Loucy (cell line): ENCODE measurements at regions not wholly inside any gene's neighbourhood (a gene's known extent, or its start where the extent isn't known, plus 50 kb on each side); places are given as distances from the start of the nearest gene placed in this dataset.

ENCODE experiments used
- H2AFZ ChIP-seq: fragments of 200-600 bp; sonication (generic); 2 replicates; pipeline ENCODE4 v1.6.0; 2016; ENCODE audit warnings: antibody characterized with exemption, mild to moderate bottlenecking, low read length, moderate library complexity
- H3F3A ChIP-seq: fragments of 200-600 bp; 2 replicates; pipeline ENCODE4 v1.6.0; 2016; ENCODE audit warnings: antibody characterized with exemption, low read depth, mild to moderate bottlenecking
- H3K27me3 ChIP-seq: fragments of 200-600 bp; sonication (generic); 2 replicates; pipeline ENCODE4 v1.6.1; 2014; ENCODE audit warnings: low read length, mild to moderate bottlenecking; ENCODE audit not compliant: insufficient read depth, poor library complexity, severe bottlenecking
- H3K36me3 ChIP-seq: fragments of 200-600 bp; sonication (generic); 2 replicates; pipeline ENCODE4 v1.6.1; 2016; ENCODE audit warnings: low read length; ENCODE audit not compliant: insufficient read depth
- H3K4me1 ChIP-seq: fragments of 200-600 bp; sonication (generic); 2 replicates; pipeline ENCODE4 v1.5.1; 2014; ENCODE audit warnings: low read length, mild to moderate bottlenecking; ENCODE audit not compliant: insufficient read depth, poor library complexity, severe bottlenecking
- H3K4me2 ChIP-seq: fragments of 200-600 bp; sonication (generic); 2 replicates; pipeline ENCODE4 v1.6.0; 2014; ENCODE audit warnings: antibody characterized with exemption, low read length, low read depth, mild to moderate bottlenecking; ENCODE audit not compliant: poor library complexity, severe bottlenecking
- H3K4me3 ChIP-seq: fragments of 200-600 bp; sonication (generic); 2 replicates; pipeline ENCODE4 v1.5.1; 2014; ENCODE audit warnings: low read length, mild to moderate bottlenecking, mixed read lengths; ENCODE audit not compliant: poor library complexity, severe bottlenecking
- H3K79me2 ChIP-seq: fragments of 200-600 bp; sonication (generic); 2 replicates; pipeline ENCODE4 v1.6.1; 2014; ENCODE audit warnings: low read length; ENCODE audit not compliant: insufficient read depth
- H3K9ac ChIP-seq: fragments of 200-600 bp; sonication (generic); 2 replicates; pipeline ENCODE4 v1.6.0; 2014; ENCODE audit warnings: mild to moderate bottlenecking, low read depth, low read length, moderate library complexity; ENCODE audit not compliant: poor library complexity, severe bottlenecking
- H3K9me2 ChIP-seq: fragments of 200-600 bp; sonication (generic); replicated peaks from 2 replicates; pipeline ENCODE4 v1.6.1; 2016; ENCODE audit warnings: low read depth, low read length, mixed read lengths
- H3K9me3 ChIP-seq: fragments of 200-600 bp; sonication (generic); 2 replicates; pipeline ENCODE4 v1.6.1; 2014; ENCODE audit warnings: mild to moderate bottlenecking, antibody characterized with exemption, low read length, low read depth; ENCODE audit not compliant: insufficient read depth
- H4K20me1 ChIP-seq: fragments of 200-600 bp; sonication (generic); 2 replicates; pipeline ENCODE4 v1.6.0; 2014; ENCODE audit warnings: antibody characterized with exemption, low read length, mild to moderate bottlenecking; ENCODE audit not compliant: insufficient read depth, poor library complexity, severe bottlenecking
- CTCF ChIP-seq: fragments of 200-600 bp; sonication (generic); conservative IDR thresholded peaks from 2 replicates; pipeline ENCODE4 v1.5.1; 2014; ENCODE audit warnings: mild to moderate bottlenecking, antibody characterized with exemption, low read length
- EZH2phosphoT487 ChIP-seq: fragments of 200-600 bp; IDR thresholded peaks from 2 replicates; pipeline ENCODE4 v1.6.1; 2018; ENCODE audit warnings: antibody characterized with exemption, mild to moderate bottlenecking, moderate library complexity, borderline replicate concordance

- Histone ChIP-seq H3F3A (no peaks in the 10 kb centered on the region), H3K9me3 (peaks cover 12% of the 10 kb centered on the region; the same call in 1 of the 2 replicates), H3K9me2 (no peaks in the 10 kb centered on the region), H3K79me2 (no peaks in the 10 kb centered on the region), H3K27me3 (no peaks in the 10 kb centered on the region), H3K9ac (no peak overlapping the region), H3K4me3 (no peak overlapping the region), H3K4me2 (no peak overlapping the region), H4K20me1 (no peaks in the 10 kb centered on the region), H3K4me1 (peaks cover 5% of the 10 kb centered on the region), H3K36me3 (no peaks in the 10 kb centered on the region), H2AFZ (no peak overlapping the region)
- TF ChIP-seq CTCF (no peak), EZH2phosphoT487 (no peak)
Measured at GRCh38 chr9:1907465-1907864, 107.7 kb upstream of the SMARCA2 start.

- Histone ChIP-seq H3K36me3 (no peaks in the 10 kb centered on the region), H3K4me1 (peaks cover 5% of the 10 kb centered on the region), H3K9me2 (no peaks in the 10 kb centered on the region), H3K27me3 (no peaks in the 10 kb centered on the region), H3K9ac (no peak overlapping the region), H3F3A (no peaks in the 10 kb centered on the region), H3K9me3 (no peaks in the 10 kb centered on the region), H2AFZ (no peak overlapping the region), H4K20me1 (no peaks in the 10 kb centered on the region), H3K79me2 (no peaks in the 10 kb centered on the region), H3K4me3 (no peak overlapping the region), H3K4me2 (no peak overlapping the region)
- no peak for TF ChIP-seq EZH2phosphoT487
- no peak for TF ChIP-seq CTCF
Measured at GRCh38 chr9:1909322-1909721, 105.8 kb upstream of the SMARCA2 start.

GRCh38 chr9:1910269-1910811, 104.8 kb upstream of the SMARCA2 start:
- H3K4me2 ChIP-seq = no peak overlapping the region
- H4K20me1 ChIP-seq = no peaks in the 10 kb centered on the region
- no peaks in the 10 kb centered on the region for H3K36me3 ChIP-seq
- no peak overlapping the region for H3K9ac ChIP-seq
- H3K27me3 ChIP-seq = no peaks in the 10 kb centered on the region
- H3K79me2 ChIP-seq = no peaks in the 10 kb centered on the region
- peaks cover 5% of the 10 kb centered on the region for H3K4me1 ChIP-seq
- H2AFZ ChIP-seq = peak overlapping the region; percentile 35
- TF ChIP-seq CTCF = no peak
- TF ChIP-seq EZH2phosphoT487 = no peak
- no peak overlapping the region for H3K4me3 ChIP-seq
- no peaks in the 10 kb centered on the region for H3K9me3 ChIP-seq
- H3K9me2 ChIP-seq = no peaks in the 10 kb centered on the region
- H3F3A ChIP-seq = no peaks in the 10 kb centered on the region
